ENCODE measurements at regions not wholly inside any gene's neighbourhood (a gene's known extent, or its start where the extent isn't known, plus 50 kb on each side); places are given as distances from the start of the nearest gene placed in this dataset.

GRCh38 chr20:39092733-39093410 lies 130.7 kb downstream of the DHX35 start:
- Mint-ChIP-seq H3K27ac (no peak overlapping the region), H3K9me3 (no peaks in the 10 kb centered on the region), H3K27me3 (peaks cover 36% of the 10 kb centered on the region), H3K4me3 (no peak overlapping the region), H3K4me1 (ENCODE audit: low read depth) (no peaks in the 10 kb centered on the region), H3K36me3 (ENCODE audit: low read depth) (no peaks in the 10 kb centered on the region)
- Histone ChIP-seq H3K27me3 (ENCODE audit: control insufficient read depth in 1 of 2, insufficient read depth in 2 of 2, low read length in 2 of 2) (peaks cover 0 to 7% of the 10 kb centered on the region in 2 experiments), H3K4me1 (ENCODE audit: insufficient read depth, low read length) (no peaks in the 10 kb centered on the region), H3K4me3 (ENCODE audit: low read length) (no peak overlapping the region), H3K27ac (ENCODE audit: low read depth in 1 of 2, low read length in 2 of 2) (no peak overlapping the region), H3K9me3 (ENCODE audit: control insufficient read depth in 1 of 2, insufficient read depth in 1 of 2, low read length in 2 of 2) (no peaks in the 10 kb centered on the region), H3K36me3 (ENCODE audit: insufficient read depth, low read length) (no peaks in the 10 kb centered on the region)
- ChIA-PET POLR2A (no interaction called here), CTCF (no interaction called here)
- DNase-seq (no peak), ATAC-seq (ENCODE audit: poor library complexity) (no peak)
- intact Hi-C loops (cut with DNase I, micrococcal nuclease) = no loop called here
- no peak for TF ChIP-seq CTCF (IDR thresholded peaks at IDR 0.05)

GRCh38 chr20:39090906-39091305 lies 128.8 kb downstream of the DHX35 start:
- Mint-ChIP-seq H3K27me3 (peaks cover 36% of the 10 kb centered on the region), H3K4me3 (no peak overlapping the region), H3K27ac (no peak overlapping the region), H3K36me3 (ENCODE audit: low read depth) (no peaks in the 10 kb centered on the region), H3K9me3 (no peaks in the 10 kb centered on the region), H3K4me1 (ENCODE audit: low read depth) (no peaks in the 10 kb centered on the region)
- intact Hi-C loops (cut with DNase I, micrococcal nuclease) = no loop called here
- ATAC-seq (ENCODE audit: poor library complexity) (no peak), DNase-seq (no peak)
- Histone ChIP-seq H3K9me3 (ENCODE audit: control insufficient read depth in 1 of 2, insufficient read depth in 1 of 2, low read length in 2 of 2) (no peaks in the 10 kb centered on the region), H3K4me3 (ENCODE audit: low read length) (no peak overlapping the region), H3K36me3 (ENCODE audit: insufficient read depth, low read length) (no peaks in the 10 kb centered on the region), H3K27me3 (ENCODE audit: control insufficient read depth in 1 of 2, insufficient read depth in 2 of 2, low read length in 2 of 2) (peaks cover 0 to 7% of the 10 kb centered on the region in 2 experiments), H3K4me1 (ENCODE audit: insufficient read depth, low read length) (no peaks in the 10 kb centered on the region), H3K27ac (ENCODE audit: low read depth in 1 of 2, low read length in 2 of 2) (no peak overlapping the region)
- ChIA-PET POLR2A (no interaction called here), CTCF (no interaction called here)
- no peak for TF ChIP-seq CTCF (IDR thresholded peaks at IDR 0.05)

GRCh38 chr20:39089797-39090196 lies 127.7 kb downstream of the DHX35 start:
- Histone ChIP-seq H3K4me3 (ENCODE audit: low read length) (no peak overlapping the region), H3K27me3 (ENCODE audit: control insufficient read depth in 1 of 2, insufficient read depth in 2 of 2, low read length in 2 of 2) (peaks cover 0 to 12% of the 10 kb centered on the region in 2 experiments), H3K27ac (ENCODE audit: low read depth in 1 of 2, low read length in 2 of 2) (no peak overlapping the region), H3K36me3 (ENCODE audit: insufficient read depth, low read length) (no peaks in the 10 kb centered on the region), H3K4me1 (ENCODE audit: insufficient read depth, low read length) (no peaks in the 10 kb centered on the region), H3K9me3 (ENCODE audit: control insufficient read depth in 1 of 2, insufficient read depth in 1 of 2, low read length in 2 of 2) (no peaks in the 10 kb centered on the region)
- ATAC-seq (ENCODE audit: poor library complexity) (no peak), DNase-seq (no peak)
- H3K9me3 Mint-ChIP-seq = no peaks in the 10 kb centered on the region
- no peak overlapping the region for H3K27ac Mint-ChIP-seq
- H3K36me3 Mint-ChIP-seq (ENCODE audit: low read depth) = no peaks in the 10 kb centered on the region
- no peak overlapping the region for H3K4me3 Mint-ChIP-seq
- ChIA-PET CTCF (no interaction called here), POLR2A (no interaction called here)
- intact Hi-C loops (cut with DNase I, micrococcal nuclease) = loop anchor here in 1 of 2 experiments (10.0 kb wide), 1 partner anchor 445 kb away; no protein-coding TSS in a partner anchor
- no peaks in the 10 kb centered on the region for H3K4me1 Mint-ChIP-seq (ENCODE audit: low read depth)
- peaks cover 35% of the 10 kb centered on the region for H3K27me3 Mint-ChIP-seq
- no peak for TF ChIP-seq CTCF (IDR thresholded peaks at IDR 0.05)
